ENCODE measurements at regions not wholly inside any gene's neighbourhood (a gene's known extent, or its start where the extent isn't known, plus 50 kb on each side); places are given as distances from the start of the nearest gene placed in this dataset.

DNA sequence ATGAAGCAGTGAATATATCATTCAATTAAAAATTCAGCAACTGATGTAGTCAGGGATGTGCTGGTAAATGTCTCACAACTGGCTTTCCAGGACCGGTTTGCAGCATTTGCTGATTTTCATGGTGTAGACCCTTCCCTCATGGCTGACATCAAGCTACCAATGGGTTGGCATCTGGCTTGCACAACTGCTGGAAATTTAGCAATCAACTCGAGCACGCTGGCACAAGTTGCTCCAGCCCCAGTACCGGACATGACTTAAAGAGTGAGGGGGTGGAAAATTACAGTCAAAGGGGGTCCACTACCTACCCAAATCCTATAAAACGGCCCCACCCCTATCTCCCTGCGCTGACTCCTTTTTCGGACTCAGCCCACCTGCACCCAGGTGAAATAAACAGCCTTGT is 198.4 kb upstream of the NRP1 start:
- TF ChIP-seq, protein P1, sequence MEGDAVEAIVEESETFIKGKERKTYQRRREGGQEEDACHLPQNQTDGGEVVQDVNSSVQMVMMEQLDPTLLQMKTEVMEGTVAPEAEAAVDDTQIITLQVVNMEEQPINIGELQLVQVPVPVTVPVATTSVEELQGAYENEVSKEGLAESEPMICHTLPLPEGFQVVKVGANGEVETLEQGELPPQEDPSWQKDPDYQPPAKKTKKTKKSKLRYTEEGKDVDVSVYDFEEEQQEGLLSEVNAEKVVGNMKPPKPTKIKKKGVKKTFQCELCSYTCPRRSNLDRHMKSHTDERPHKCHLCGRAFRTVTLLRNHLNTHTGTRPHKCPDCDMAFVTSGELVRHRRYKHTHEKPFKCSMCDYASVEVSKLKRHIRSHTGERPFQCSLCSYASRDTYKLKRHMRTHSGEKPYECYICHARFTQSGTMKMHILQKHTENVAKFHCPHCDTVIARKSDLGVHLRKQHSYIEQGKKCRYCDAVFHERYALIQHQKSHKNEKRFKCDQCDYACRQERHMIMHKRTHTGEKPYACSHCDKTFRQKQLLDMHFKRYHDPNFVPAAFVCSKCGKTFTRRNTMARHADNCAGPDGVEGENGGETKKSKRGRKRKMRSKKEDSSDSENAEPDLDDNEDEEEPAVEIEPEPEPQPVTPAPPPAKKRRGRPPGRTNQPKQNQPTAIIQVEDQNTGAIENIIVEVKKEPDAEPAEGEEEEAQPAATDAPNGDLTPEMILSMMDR (IDR thresholded peaks at IDR 0.05; ENCODE audit: low read length) = no peak
- TF ChIP-seq EZH2 (IDR thresholded peaks at IDR 0.05; ENCODE audit: borderline replicate concordance, low read length) = no peak

Data from OCI-LY1 (cell line).